Neutrophil (primary cell): ENCODE measurements at regions not wholly inside any gene's neighbourhood (a gene's known extent, or its start where the extent isn't known, plus 50 kb on each side); places are given as distances from the start of the nearest gene placed in this dataset.
"Not testable (repeated sequence)": the region's sequence is repeated elsewhere in the genome, so short reads cannot be mapped to it uniquely, and the experiment has no call there.

Experiments used
- H3K27ac ChIP-seq: fragments of 200-600 bp; sonication (generic); 2 replicates; pipeline ENCODE4 v1.5.1; 2016; ENCODE audit warnings: mild to moderate bottlenecking, moderate library complexity
- H3K27me3 ChIP-seq: fragments of 200-600 bp; sonication (generic); 2 replicates; pipeline ENCODE4 v1.6.0; 2016; ENCODE audit warnings: mild to moderate bottlenecking
- H3K36me3 ChIP-seq: fragments of 200-600 bp; sonication (generic); 2 replicates; pipeline ENCODE4 v1.5.1; 2017
- H3K4me1 ChIP-seq, 2 experiments: fragments of 200-600 bp in 1 of 2; sonication (generic) in 1 of 2; 1 replicate in 1 of 2; 2 replicates in 1 of 2; pipeline versions ENCODE4 v1.5.1 to v1.6.1; 2013 to 2016; ENCODE audit warnings: low read depth in 1 of 2, low read length in 1 of 2, mild to moderate bottlenecking in 1 of 2, moderate library complexity in 1 of 2; ENCODE audit not compliant: control insufficient read depth in 1 of 2, insufficient read depth in 1 of 2
- H3K4me3 ChIP-seq, 2 experiments: fragments of 200-600 bp in 1 of 2; sonication (generic) in 1 of 2; 1 replicate in 1 of 2; 2 replicates in 1 of 2; pipeline ENCODE4 v1.5.1; 2013 to 2016; ENCODE audit warnings: low read depth in 1 of 2, low read length in 1 of 2, mild to moderate bottlenecking in 1 of 2, moderate library complexity in 1 of 2
- H3K9me3 ChIP-seq: fragments of 200-600 bp; sonication (generic); 2 replicates; pipeline ENCODE4 v1.5.1; 2016
- CTCF ChIP-seq: fragments of 200-600 bp; sonication (generic); IDR thresholded peaks from 2 replicates; pipeline ENCODE4 v1.5.1; 2016; ENCODE audit warnings: antibody characterized with exemption

- H3K4me3 ChIP-seq, result no peak overlapping the region
- H3K36me3 ChIP-seq, result no peaks in the 10 kb centered on the region
- H3K4me1 ChIP-seq, result no peaks in the 10 kb centered on the region
- no peak overlapping the region for H3K27ac ChIP-seq
- TF ChIP-seq CTCF, result no peak
- no peaks in the 10 kb centered on the region for H3K9me3 ChIP-seq
- no peaks in the 10 kb centered on the region for H3K27me3 ChIP-seq
Observed at GRCh38 chr1:199490769-199491527, 536.6 kb upstream of the NR5A2 start.

GRCh38 chr1:199495432-199495831 is 532.1 kb upstream of the NR5A2 start:
- H3K27me3 ChIP-seq, result no peaks in the 10 kb centered on the region
- no peak overlapping the region for H3K4me3 ChIP-seq
- no peaks in the 10 kb centered on the region for H3K4me1 ChIP-seq
- H3K27ac ChIP-seq, result no peak overlapping the region
- no peak for TF ChIP-seq CTCF
- H3K9me3 ChIP-seq, result no peaks in the 10 kb centered on the region
- no peaks in the 10 kb centered on the region for H3K36me3 ChIP-seq

GRCh38 chr1:199498802-199499201 is 528.7 kb upstream of the NR5A2 start:
- H3K9me3 ChIP-seq, H3K27ac ChIP-seq, H3K4me1 ChIP-seq, H3K36me3 ChIP-seq, H3K27me3 ChIP-seq, H3K4me3 ChIP-seq: not testable (repeated sequence)

DNA sequence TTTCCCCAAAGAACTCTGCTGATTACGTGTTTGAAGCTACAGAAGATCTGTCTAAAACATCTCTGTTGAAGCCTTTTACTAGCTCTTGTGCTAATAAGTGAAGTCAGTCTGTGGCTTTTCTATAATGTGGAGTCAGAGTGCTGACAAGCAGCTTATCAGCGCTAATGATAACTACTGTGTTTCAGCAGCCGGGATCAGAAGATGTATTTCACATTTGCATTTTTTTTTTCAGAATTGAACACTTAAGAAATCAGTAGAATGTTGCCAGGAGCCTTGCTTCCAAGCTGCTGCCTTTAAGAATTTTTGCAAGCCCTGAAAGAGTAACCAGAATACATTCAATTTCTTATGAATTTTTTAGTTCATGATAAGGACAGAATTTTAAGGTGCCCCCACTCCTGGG is 519.4 kb upstream of the NR5A2 start:
- Histone ChIP-seq H3K27me3 (no peaks in the 10 kb centered on the region), H3K27ac (no peak overlapping the region), H3K9me3 (no peaks in the 10 kb centered on the region), H3K4me1 (no peaks in the 10 kb centered on the region), H3K36me3 (no peaks in the 10 kb centered on the region), H3K4me3 (no peak overlapping the region)
- TF ChIP-seq CTCF, result no peak

DNA sequence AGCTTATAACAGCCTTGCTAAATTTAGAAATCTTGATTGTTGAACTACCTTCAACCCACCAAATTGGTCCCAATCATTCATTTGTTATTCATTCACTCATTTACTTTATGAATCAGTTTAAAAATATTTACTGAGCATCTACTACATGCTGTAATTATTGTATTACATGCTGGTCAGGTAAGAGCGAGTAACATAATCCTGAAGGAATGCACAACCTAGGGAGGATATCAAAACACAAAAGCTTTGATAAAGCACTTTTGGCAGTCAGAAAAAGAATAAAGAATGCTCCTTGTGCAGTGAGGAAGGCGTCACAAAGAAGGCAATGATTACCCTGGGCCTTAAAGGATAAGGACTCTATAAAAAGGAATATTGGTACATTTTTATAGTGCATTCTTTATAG is 518.9 kb upstream of the NR5A2 start:
- Histone ChIP-seq H3K4me3 (no peak overlapping the region), H3K36me3 (no peaks in the 10 kb centered on the region)
- TF ChIP-seq CTCF, result no peak

DNA sequence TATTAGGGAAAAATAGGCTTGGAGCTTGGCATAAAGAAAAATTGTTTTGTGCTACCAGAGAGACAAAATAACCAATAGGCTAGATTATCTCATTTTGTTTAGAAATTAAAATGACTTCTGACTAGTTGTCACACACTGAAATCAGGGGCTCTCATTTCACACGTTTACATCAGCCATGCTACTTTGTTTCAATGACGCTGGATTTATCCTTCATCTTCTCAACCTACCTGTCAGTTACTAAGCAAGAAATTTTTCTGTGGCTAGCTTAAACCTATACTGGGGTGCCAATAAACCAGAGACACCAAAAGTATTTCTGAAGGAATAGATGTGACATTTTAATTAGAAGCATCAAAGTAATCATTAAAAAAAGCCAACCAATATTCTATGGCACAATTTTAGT is 518.1 kb upstream of the NR5A2 start:
- Histone ChIP-seq H3K27me3 (no peaks in the 10 kb centered on the region), H3K4me3 (no peak overlapping the region)
- TF ChIP-seq CTCF, result no peak

More for the DNA sequence above, 518.9 kb upstream of the NR5A2 start:
- no peak overlapping the region for H3K27ac ChIP-seq
- H3K27me3 ChIP-seq, result no peaks in the 10 kb centered on the region
- no peaks in the 10 kb centered on the region for H3K4me1 ChIP-seq
- H3K9me3 ChIP-seq, result no peaks in the 10 kb centered on the region

More for the DNA sequence above, 518.1 kb upstream of the NR5A2 start:
- Histone ChIP-seq H3K36me3 (no peaks in the 10 kb centered on the region), H3K4me1 (no peaks in the 10 kb centered on the region), H3K27ac (no peak overlapping the region), H3K9me3 (no peaks in the 10 kb centered on the region)
